ENCODE measurements at regions not wholly inside any gene's neighbourhood (a gene's known extent, or its start where the extent isn't known, plus 50 kb on each side); places are given as distances from the start of the nearest gene placed in this dataset.

DNA sequence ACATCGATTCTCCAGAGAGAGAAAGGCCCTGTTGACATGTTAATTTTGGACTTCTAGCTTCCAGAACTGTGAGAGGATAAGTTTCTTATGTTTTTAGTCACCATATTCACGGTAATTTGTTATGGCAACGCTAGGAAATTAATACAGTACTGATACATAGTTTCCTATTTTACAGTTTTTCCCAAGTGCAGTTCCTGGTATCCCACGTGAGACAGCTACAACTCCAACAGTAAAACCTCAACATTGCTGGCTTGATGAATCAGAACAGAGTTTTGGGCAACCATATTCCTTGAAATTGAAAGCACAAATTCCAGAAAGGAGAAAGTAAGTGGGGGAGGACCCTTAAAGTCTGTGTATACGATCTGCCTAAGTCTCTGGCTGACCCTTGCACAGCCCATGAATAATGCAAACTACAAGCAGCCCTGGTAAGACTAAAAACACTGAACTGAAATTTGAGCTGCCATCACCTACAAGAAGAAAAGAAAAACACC lies 505.1 kb upstream of the NRSN1 start:
- Histone ChIP-seq H3K27me3 (ENCODE audit: control insufficient read depth, low read length) (no peaks in the 10 kb centered on the region), H3K27ac (ENCODE audit: low read depth, low read length) (no peak overlapping the region), H3K9me3 (ENCODE audit: control insufficient read depth, insufficient read depth, low read length) (no peaks in the 10 kb centered on the region), H4K20me1 (ENCODE audit: control insufficient read depth, insufficient read depth, low read depth, low read length) (no peaks in the 10 kb centered on the region), H3K36me3 (ENCODE audit: control insufficient read depth, low read length) (no peaks in the 10 kb centered on the region), H3K4me2 (ENCODE audit: low read length) (no peak overlapping the region), H3K79me2 (ENCODE audit: control insufficient read depth, low read length) (no peaks in the 10 kb centered on the region), H3K4me1 (ENCODE audit: control insufficient read depth, low read length) (no peaks in the 10 kb centered on the region), H3K4me3 (ENCODE audit: low read length) (no peak overlapping the region), H3F3A (ENCODE audit: control insufficient read depth, insufficient read depth) (no peaks in the 10 kb centered on the region), H3K9me2 (replicated peaks; ENCODE audit: control insufficient read depth, low read length) (no peaks in the 10 kb centered on the region)
- TF ChIP-seq, protein P1, sequence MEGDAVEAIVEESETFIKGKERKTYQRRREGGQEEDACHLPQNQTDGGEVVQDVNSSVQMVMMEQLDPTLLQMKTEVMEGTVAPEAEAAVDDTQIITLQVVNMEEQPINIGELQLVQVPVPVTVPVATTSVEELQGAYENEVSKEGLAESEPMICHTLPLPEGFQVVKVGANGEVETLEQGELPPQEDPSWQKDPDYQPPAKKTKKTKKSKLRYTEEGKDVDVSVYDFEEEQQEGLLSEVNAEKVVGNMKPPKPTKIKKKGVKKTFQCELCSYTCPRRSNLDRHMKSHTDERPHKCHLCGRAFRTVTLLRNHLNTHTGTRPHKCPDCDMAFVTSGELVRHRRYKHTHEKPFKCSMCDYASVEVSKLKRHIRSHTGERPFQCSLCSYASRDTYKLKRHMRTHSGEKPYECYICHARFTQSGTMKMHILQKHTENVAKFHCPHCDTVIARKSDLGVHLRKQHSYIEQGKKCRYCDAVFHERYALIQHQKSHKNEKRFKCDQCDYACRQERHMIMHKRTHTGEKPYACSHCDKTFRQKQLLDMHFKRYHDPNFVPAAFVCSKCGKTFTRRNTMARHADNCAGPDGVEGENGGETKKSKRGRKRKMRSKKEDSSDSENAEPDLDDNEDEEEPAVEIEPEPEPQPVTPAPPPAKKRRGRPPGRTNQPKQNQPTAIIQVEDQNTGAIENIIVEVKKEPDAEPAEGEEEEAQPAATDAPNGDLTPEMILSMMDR (IDR thresholded peaks at IDR 0.05; ENCODE audit: low read depth, low read length, poor library complexity, severe bottlenecking), result no peak
- TF ChIP-seq EZH2phosphoT487 (IDR thresholded peaks at IDR 0.05; ENCODE audit: borderline replicate concordance, low read length), result no peak

DNA sequence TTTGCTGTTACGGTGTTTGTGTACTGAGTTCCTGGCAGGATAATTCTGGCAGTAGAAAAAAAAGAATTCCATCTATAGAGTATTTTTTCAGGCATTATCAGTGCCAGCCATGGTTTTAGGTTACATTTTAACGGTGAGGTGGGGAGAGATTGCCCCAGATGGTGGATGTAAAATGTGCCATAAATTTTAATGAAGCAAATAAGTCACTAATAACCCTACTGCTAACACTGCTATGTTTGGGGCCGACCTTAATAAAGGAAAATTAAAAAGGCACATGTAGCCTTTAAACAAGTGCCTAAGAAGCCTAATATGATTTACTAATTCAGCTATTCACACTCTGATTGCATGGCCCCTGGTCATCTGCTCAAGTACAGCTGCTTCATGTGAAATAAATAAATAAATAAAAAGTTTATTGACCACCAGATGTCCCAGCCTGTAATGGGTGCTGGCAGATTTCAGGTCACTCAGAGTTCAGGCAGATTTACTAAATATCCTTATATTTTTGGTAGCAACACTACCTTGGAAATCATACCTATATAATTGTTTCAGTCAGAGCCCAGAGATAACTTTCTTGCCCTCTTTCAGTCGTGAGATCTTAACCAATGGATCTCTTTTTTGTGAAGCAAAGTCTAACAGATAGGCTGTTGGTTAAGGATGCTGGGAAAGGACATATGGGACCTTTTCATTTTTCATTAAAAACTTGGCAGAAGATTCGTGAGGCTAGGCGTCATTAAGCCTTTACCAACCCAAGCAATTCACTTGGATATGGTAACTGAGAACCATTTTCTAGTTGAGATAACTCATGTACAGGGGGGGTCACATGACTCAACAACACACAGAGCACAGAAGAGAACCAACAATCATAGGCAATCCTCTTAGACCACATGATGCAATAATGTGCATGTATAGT lies 495.0 kb upstream of the NRSN1 start:
- H3F3A ChIP-seq (ENCODE audit: control insufficient read depth, insufficient read depth), result no peaks in the 10 kb centered on the region
- no peaks in the 10 kb centered on the region for H3K36me3 ChIP-seq (ENCODE audit: control insufficient read depth, low read length)
- H4K20me1 ChIP-seq (ENCODE audit: control insufficient read depth, insufficient read depth, low read depth, low read length), result no peaks in the 10 kb centered on the region
- no peaks in the 10 kb centered on the region for H3K79me2 ChIP-seq (ENCODE audit: control insufficient read depth, low read length)
- TF ChIP-seq, protein P1 (IDR thresholded peaks at IDR 0.05; ENCODE audit: low read depth, low read length, poor library complexity, severe bottlenecking), result no peak
- no peak for TF ChIP-seq EZH2phosphoT487 (IDR thresholded peaks at IDR 0.05; ENCODE audit: borderline replicate concordance, low read length)
- no peaks in the 10 kb centered on the region for H3K4me1 ChIP-seq (ENCODE audit: control insufficient read depth, low read length)
- H3K4me3 ChIP-seq (ENCODE audit: low read length), result no peak overlapping the region
- no peak overlapping the region for H3K4me2 ChIP-seq (ENCODE audit: low read length)
- H3K9me2 ChIP-seq (replicated peaks; ENCODE audit: control insufficient read depth, low read length), result no peaks in the 10 kb centered on the region
- no peaks in the 10 kb centered on the region for H3K9me3 ChIP-seq (ENCODE audit: control insufficient read depth, insufficient read depth, low read length)
- H3K27me3 ChIP-seq (ENCODE audit: control insufficient read depth, low read length), result no peaks in the 10 kb centered on the region
- no peak overlapping the region for H3K27ac ChIP-seq (ENCODE audit: low read depth, low read length)

DNA sequence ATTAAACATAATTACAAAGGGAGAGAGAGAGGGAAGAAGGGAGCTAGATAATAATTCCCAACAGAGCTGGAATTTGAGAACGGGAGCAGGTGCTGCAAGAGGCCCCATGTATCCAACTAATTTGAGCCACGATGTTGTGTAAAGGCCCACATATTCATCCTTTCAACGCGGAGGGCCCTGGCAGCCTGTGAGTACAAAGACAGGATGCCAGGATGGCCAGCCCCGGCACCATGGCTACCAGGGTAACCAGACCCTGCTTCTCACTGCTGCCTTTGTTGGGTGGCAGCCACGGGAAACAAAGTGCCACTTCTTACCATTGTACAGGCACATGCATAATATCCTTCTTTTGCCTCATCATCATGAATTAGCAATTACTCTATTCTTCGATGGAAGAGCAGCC lies 492.0 kb upstream of the NRSN1 start:
- Histone ChIP-seq H3K27me3 (ENCODE audit: control insufficient read depth, low read length) (no peaks in the 10 kb centered on the region), H3K9me3 (ENCODE audit: control insufficient read depth, insufficient read depth, low read length) (no peaks in the 10 kb centered on the region), H3K4me1 (ENCODE audit: control insufficient read depth, low read length) (no peaks in the 10 kb centered on the region), H3K79me2 (ENCODE audit: control insufficient read depth, low read length) (no peaks in the 10 kb centered on the region), H3K36me3 (ENCODE audit: control insufficient read depth, low read length) (no peaks in the 10 kb centered on the region), H4K20me1 (ENCODE audit: control insufficient read depth, insufficient read depth, low read depth, low read length) (no peaks in the 10 kb centered on the region), H3K27ac (ENCODE audit: low read depth, low read length) (no peak overlapping the region), H3K9me2 (replicated peaks; ENCODE audit: control insufficient read depth, low read length) (no peaks in the 10 kb centered on the region), H3K4me3 (ENCODE audit: low read length) (no peak overlapping the region), H3K4me2 (ENCODE audit: low read length) (no peak overlapping the region), H3F3A (ENCODE audit: control insufficient read depth, insufficient read depth) (no peaks in the 10 kb centered on the region)
- TF ChIP-seq, protein P1 (IDR thresholded peaks at IDR 0.05; ENCODE audit: low read depth, low read length, poor library complexity, severe bottlenecking), result no peak
- no peak for TF ChIP-seq EZH2phosphoT487 (IDR thresholded peaks at IDR 0.05; ENCODE audit: borderline replicate concordance, low read length)

All from DOHH2 (cell line).